ENCODE measurements at regions not wholly inside any gene's neighbourhood (a gene's known extent, or its start where the extent isn't known, plus 50 kb on each side); places are given as distances from the start of the nearest gene placed in this dataset.

DNA sequence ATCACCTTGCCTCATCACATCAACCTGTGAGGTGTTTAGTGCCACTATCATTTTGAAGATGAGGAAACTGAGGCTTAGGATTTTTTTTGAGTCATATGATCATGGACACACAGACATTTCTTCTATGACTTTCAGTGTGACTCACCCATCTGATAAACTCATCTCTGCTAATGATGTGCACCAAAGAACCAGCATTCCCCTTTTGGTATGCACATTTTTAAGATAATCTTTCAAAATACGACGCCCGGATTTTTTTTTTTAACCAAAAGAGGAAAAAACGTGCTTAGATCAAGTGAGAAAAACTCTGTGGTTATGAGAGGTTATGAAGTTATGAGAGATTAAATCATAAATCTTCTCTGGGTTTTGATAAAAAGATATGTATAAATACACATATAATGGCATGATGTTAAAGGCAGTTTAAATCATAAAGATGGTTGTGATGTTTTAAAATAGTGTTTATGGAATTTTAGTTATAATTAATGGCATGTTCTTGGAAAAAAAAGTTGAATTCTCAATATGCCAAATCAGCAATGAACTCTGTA is 948.1 kb downstream of the TMTC2 start:
- Mint-ChIP-seq H3K27ac (ENCODE audit: unreplicated experiment) (no peak overlapping the region), H3K27me3 (ENCODE audit: unreplicated experiment) (no peaks in the 10 kb centered on the region), H3K4me3 (ENCODE audit: unreplicated experiment) (no peak overlapping the region), H3K9me3 (ENCODE audit: unreplicated experiment) (no peaks in the 10 kb centered on the region), H3K4me1 (ENCODE audit: low read depth, unreplicated experiment) (peaks cover 9% of the 10 kb centered on the region), H3K36me3 (ENCODE audit: unreplicated experiment) (no peaks in the 10 kb centered on the region)
- DNase-seq = no peak
- TF ChIP-seq, protein P1, sequence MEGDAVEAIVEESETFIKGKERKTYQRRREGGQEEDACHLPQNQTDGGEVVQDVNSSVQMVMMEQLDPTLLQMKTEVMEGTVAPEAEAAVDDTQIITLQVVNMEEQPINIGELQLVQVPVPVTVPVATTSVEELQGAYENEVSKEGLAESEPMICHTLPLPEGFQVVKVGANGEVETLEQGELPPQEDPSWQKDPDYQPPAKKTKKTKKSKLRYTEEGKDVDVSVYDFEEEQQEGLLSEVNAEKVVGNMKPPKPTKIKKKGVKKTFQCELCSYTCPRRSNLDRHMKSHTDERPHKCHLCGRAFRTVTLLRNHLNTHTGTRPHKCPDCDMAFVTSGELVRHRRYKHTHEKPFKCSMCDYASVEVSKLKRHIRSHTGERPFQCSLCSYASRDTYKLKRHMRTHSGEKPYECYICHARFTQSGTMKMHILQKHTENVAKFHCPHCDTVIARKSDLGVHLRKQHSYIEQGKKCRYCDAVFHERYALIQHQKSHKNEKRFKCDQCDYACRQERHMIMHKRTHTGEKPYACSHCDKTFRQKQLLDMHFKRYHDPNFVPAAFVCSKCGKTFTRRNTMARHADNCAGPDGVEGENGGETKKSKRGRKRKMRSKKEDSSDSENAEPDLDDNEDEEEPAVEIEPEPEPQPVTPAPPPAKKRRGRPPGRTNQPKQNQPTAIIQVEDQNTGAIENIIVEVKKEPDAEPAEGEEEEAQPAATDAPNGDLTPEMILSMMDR (IDR thresholded peaks at IDR 0.05; ENCODE audit: partially characterized antibody, unreplicated experiment) = no peak

DNA sequence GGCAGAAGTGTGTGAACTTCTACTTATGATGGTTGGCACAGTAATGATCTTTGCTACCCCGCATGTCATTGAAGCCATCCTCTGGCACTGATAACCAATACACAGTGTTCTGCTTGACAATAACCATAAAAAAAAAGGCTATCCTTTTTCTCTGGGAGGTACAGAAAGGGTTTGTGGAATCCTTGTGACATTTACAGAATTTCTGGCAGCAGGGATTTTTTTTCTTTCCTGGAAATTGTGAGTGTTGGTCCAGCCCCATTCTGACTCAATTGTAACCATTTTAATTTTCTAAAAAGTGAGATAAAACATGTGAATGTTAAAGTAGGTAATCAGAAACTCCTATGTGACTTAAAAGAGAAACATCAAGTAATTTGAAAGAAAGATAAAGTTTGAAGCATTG is 943.8 kb downstream of the TMTC2 start:
- TF ChIP-seq, protein P1 (IDR thresholded peaks at IDR 0.05; ENCODE audit: partially characterized antibody, unreplicated experiment) = no peak
- Mint-ChIP-seq H3K4me3 (ENCODE audit: unreplicated experiment) (no peak overlapping the region), H3K27ac (ENCODE audit: unreplicated experiment) (no peak overlapping the region), H3K9me3 (ENCODE audit: unreplicated experiment) (no peaks in the 10 kb centered on the region), H3K4me1 (ENCODE audit: low read depth, unreplicated experiment) (peaks cover 13% of the 10 kb centered on the region), H3K36me3 (ENCODE audit: unreplicated experiment) (no peaks in the 10 kb centered on the region), H3K27me3 (ENCODE audit: unreplicated experiment) (no peaks in the 10 kb centered on the region)
- DNase-seq = no peak

DNA sequence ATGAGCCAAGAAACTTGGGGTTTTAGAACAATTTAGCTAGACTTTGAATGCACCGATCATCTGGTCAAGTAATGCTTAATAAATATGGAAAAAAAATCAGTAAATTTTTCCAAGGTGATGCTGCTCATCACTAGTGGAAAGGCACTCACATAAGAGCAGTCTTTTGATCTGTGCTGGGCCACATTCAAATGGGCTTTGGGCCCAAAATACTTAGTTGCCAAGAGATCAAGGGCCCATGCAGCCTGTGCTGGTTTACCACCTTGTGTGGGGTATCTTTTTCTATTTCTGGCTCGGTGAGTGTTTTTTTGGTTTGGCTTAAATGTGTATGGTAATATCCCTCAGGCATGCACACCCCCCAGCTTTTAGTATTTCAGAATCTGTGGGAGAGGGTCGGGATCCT is 943.2 kb downstream of the TMTC2 start:
- TF ChIP-seq, protein P1 (IDR thresholded peaks at IDR 0.05; ENCODE audit: partially characterized antibody, unreplicated experiment) = no peak
- no peak overlapping the region for H3K4me3 Mint-ChIP-seq (ENCODE audit: unreplicated experiment)
- no peaks in the 10 kb centered on the region for H3K9me3 Mint-ChIP-seq (ENCODE audit: unreplicated experiment)
- H3K27me3 Mint-ChIP-seq (ENCODE audit: unreplicated experiment) = no peaks in the 10 kb centered on the region
- H3K36me3 Mint-ChIP-seq (ENCODE audit: unreplicated experiment) = no peaks in the 10 kb centered on the region
- DNase-seq = no peak
- peaks cover 13% of the 10 kb centered on the region for H3K4me1 Mint-ChIP-seq (ENCODE audit: low read depth, unreplicated experiment)
- H3K27ac Mint-ChIP-seq (ENCODE audit: unreplicated experiment) = no peak overlapping the region

DNA sequence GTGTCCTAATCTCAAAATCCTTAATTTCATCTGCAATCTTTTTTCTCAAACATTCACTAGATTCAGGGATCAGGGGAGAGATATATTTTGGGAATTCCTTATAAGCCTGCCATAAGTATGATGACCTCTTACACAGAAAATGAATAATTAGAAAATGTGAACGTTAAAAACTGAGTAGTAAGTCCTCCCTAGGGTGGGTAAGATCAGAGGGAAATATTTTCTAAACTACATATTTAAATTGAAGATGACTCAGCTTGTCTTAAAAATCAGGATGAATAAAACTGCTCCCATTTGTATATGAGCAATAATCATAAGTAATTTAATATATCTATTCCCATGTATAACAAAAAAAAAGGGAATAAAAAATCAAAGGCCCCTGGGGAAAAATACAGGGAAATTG is 935.5 kb downstream of the TMTC2 start:
- Mint-ChIP-seq H3K27me3 (ENCODE audit: unreplicated experiment) (no peaks in the 10 kb centered on the region), H3K4me3 (ENCODE audit: unreplicated experiment) (no peak overlapping the region), H3K9me3 (ENCODE audit: unreplicated experiment) (no peaks in the 10 kb centered on the region), H3K27ac (ENCODE audit: unreplicated experiment) (no peak overlapping the region), H3K4me1 (ENCODE audit: low read depth, unreplicated experiment) (no peaks in the 10 kb centered on the region), H3K36me3 (ENCODE audit: unreplicated experiment) (no peaks in the 10 kb centered on the region)
- no peak for DNase-seq
- TF ChIP-seq, protein P1 (IDR thresholded peaks at IDR 0.05; ENCODE audit: partially characterized antibody, unreplicated experiment) = no peak

DNA sequence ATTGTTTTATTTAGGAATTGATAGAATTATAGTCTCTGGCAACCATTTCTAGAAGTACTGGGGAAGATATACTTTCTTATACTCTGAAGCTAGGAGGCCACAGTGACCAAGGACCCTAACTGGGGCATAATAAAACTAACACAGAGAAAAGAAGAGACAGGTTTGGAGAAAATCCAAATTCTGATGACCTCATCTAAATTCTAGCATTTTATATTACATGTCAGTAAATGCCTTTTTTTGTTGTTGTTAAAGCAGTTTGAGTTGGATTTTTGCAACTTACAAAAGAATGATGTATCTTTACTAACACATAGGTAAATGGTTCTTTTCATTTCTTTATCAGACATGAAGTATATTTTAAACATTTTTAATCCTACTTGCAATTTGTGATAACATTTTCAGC is 933.3 kb downstream of the TMTC2 start:
- H3K27me3 Mint-ChIP-seq (ENCODE audit: unreplicated experiment) = no peaks in the 10 kb centered on the region
- H3K4me1 Mint-ChIP-seq (ENCODE audit: low read depth, unreplicated experiment) = no peaks in the 10 kb centered on the region
- H3K36me3 Mint-ChIP-seq (ENCODE audit: unreplicated experiment) = no peaks in the 10 kb centered on the region
- no peak overlapping the region for H3K27ac Mint-ChIP-seq (ENCODE audit: unreplicated experiment)
- no peak overlapping the region for H3K4me3 Mint-ChIP-seq (ENCODE audit: unreplicated experiment)
- DNase-seq = no peak
- TF ChIP-seq, protein P1 (IDR thresholded peaks at IDR 0.05; ENCODE audit: partially characterized antibody, unreplicated experiment) = no peak
- H3K9me3 Mint-ChIP-seq (ENCODE audit: unreplicated experiment) = no peaks in the 10 kb centered on the region

All from glutamatergic neuron (in vitro differentiated cells).